Thyroid gland (tissue), 4 donors: ENCODE measurements at regions not wholly inside any gene's neighbourhood (a gene's known extent, or its start where the extent isn't known, plus 50 kb on each side); places are given as distances from the start of the nearest gene placed in this dataset.

Source experiments
- POLR2A ChIP-seq, 2 donors: fragments of 450-650 bp; IDR thresholded peaks; one replicate each; pipeline ENCODE4 v1.6.1; 2017; ENCODE audit warnings: antibody characterized with exemption in 2 of 2, mild to moderate bottlenecking in 2 of 2, moderate library complexity in 1 of 2
- TF ChIP-seq, protein P1 (sequence below), 6 experiments: fragments of 200-600 bp in 3 of 6; fragments of 450-650 bp in 3 of 6; sonication (generic) in 3 of 6; IDR thresholded peaks; one replicate each; pipeline ENCODE4 v1.5.1; 2016 to 2019; ENCODE audit warnings: antibody characterized with exemption in 6 of 6, mild to moderate bottlenecking in 2 of 6, inconsistent platforms in 1 of 6, moderate library complexity in 1 of 6

DNA sequence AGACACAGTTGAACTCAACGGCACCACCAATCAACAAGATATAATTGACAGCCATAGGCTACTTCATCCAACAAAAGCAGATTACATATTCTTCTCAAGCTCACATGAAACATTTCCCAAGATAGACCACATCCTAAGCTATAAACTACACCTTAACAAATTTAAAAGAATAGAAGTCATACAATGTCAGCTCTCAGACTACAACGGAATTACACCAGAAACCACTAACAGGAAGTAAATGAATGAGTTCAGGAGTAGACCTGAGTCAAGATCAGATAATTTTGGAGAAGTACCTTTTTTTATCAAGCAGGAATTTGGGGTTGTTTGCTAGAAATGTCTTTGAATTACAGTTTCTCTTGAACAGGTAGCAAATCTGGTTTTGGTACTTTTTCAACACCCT lies 237.8 kb downstream of the TBX18 start:
- TF ChIP-seq, protein P1, sequence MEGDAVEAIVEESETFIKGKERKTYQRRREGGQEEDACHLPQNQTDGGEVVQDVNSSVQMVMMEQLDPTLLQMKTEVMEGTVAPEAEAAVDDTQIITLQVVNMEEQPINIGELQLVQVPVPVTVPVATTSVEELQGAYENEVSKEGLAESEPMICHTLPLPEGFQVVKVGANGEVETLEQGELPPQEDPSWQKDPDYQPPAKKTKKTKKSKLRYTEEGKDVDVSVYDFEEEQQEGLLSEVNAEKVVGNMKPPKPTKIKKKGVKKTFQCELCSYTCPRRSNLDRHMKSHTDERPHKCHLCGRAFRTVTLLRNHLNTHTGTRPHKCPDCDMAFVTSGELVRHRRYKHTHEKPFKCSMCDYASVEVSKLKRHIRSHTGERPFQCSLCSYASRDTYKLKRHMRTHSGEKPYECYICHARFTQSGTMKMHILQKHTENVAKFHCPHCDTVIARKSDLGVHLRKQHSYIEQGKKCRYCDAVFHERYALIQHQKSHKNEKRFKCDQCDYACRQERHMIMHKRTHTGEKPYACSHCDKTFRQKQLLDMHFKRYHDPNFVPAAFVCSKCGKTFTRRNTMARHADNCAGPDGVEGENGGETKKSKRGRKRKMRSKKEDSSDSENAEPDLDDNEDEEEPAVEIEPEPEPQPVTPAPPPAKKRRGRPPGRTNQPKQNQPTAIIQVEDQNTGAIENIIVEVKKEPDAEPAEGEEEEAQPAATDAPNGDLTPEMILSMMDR (IDR thresholded peaks at IDR 0.05) = no peak
- TF ChIP-seq POLR2A (IDR thresholded peaks at IDR 0.05) = no peak
